Peyer's patch (tissue), 4 donors: ENCODE measurements at regions not wholly inside any gene's neighbourhood (a gene's known extent, or its start where the extent isn't known, plus 50 kb on each side); places are given as distances from the start of the nearest gene placed in this dataset.

Experiments used
- DNase-seq, 3 donors: peaks; one replicate each; pipeline ENCODE4 v3.0.0-alpha.2; 2017 to 2019
- H3K27ac ChIP-seq, 4 donors: fragments of 200-600 bp; sonication (generic); one replicate each; pipeline ENCODE4 v1.5.1; 2016 to 2019
- H3K27me3 ChIP-seq, 2 donors: fragments of 200-600 bp; sonication (generic); one replicate each; pipeline ENCODE4 v1.5.1; 2019
- H3K36me3 ChIP-seq, 3 donors: fragments of 200-600 bp; sonication (generic); one replicate each; pipeline ENCODE4 v1.5.1; 2016 to 2019
- H3K4me1 ChIP-seq, 4 donors: fragments of 200-600 bp; sonication (generic); one replicate each; pipeline ENCODE4 v1.5.1; 2016 to 2019
- H3K4me3 ChIP-seq, 4 donors: fragments of 200-600 bp; sonication (generic); 1 replicate in 3 of 4; 2 replicates in 1 of 4; pipeline ENCODE4 v1.5.1; 2016 to 2019; ENCODE audit warnings: mild to moderate bottlenecking in 1 of 4
- H3K9me3 ChIP-seq, 4 donors: fragments of 200-600 bp; sonication (generic); one replicate each; pipeline ENCODE4 v1.5.1; 2016 to 2019; ENCODE audit warnings: mild to moderate bottlenecking in 1 of 4
- CTCF ChIP-seq, 6 experiments: fragments of 450-650 bp in 4 of 6; fragments of 200-600 bp in 2 of 6; sonication (generic) in 1 of 6; IDR thresholded peaks; one replicate each; pipeline ENCODE4 v1.5.1; 2017 to 2019; ENCODE audit warnings: antibody characterized with exemption in 6 of 6, mild to moderate bottlenecking in 3 of 6, moderate library complexity in 1 of 6
- POLR2A ChIP-seq, 2 donors: fragments of 450-650 bp; IDR thresholded peaks; one replicate each; pipeline ENCODE4 v1.5.1; 2017; ENCODE audit warnings: antibody characterized with exemption in 2 of 2, mild to moderate bottlenecking in 2 of 2, moderate library complexity in 2 of 2

GRCh38 chr4:104881136-104881886 lies 265.4 kb upstream of the TET2 start:
- DNase-seq = no peak

GRCh38 chr4:104890598-104891275 lies 255.9 kb upstream of the TET2 start:
- DNase-seq = no peak
- TF ChIP-seq POLR2A (IDR thresholded peaks at IDR 0.05) (no peak), CTCF (IDR thresholded peaks at IDR 0.05) (no peak)
- Histone ChIP-seq H3K27ac (no peak overlapping the region), H3K4me3 (no peak overlapping the region), H3K9me3 (no peaks in the 10 kb centered on the region), H3K36me3 (no peaks in the 10 kb centered on the region), H3K4me1 (no peaks in the 10 kb centered on the region), H3K27me3 (no peaks in the 10 kb centered on the region)

More at GRCh38 chr4:104881136-104881886, 265.4 kb upstream of the TET2 start:
- no peak overlapping the region for H3K4me3 ChIP-seq
- no peaks in the 10 kb centered on the region for H3K27me3 ChIP-seq
- H3K27ac ChIP-seq = no peak overlapping the region
- H3K4me1 ChIP-seq = no peaks in the 10 kb centered on the region
- no peaks in the 10 kb centered on the region for H3K9me3 ChIP-seq
- no peaks in the 10 kb centered on the region for H3K36me3 ChIP-seq
- TF ChIP-seq POLR2A (IDR thresholded peaks at IDR 0.05) (no peak), CTCF (IDR thresholded peaks at IDR 0.05) (no peak)

- Histone ChIP-seq H3K4me1 (no peaks in the 10 kb centered on the region), H3K36me3 (no peaks in the 10 kb centered on the region), H3K27ac (no peak overlapping the region), H3K4me3 (no peak overlapping the region), H3K9me3 (no peaks in the 10 kb centered on the region), H3K27me3 (no peaks in the 10 kb centered on the region)
- no peak for TF ChIP-seq POLR2A (IDR thresholded peaks at IDR 0.05)
- no peak for TF ChIP-seq CTCF (IDR thresholded peaks at IDR 0.05)
- no peak for DNase-seq
Measured at GRCh38 chr4:104896660-104897645, 249.7 kb upstream of the TET2 start.

- Histone ChIP-seq H3K36me3 (no peaks in the 10 kb centered on the region), H3K27ac (no peak overlapping the region), H3K4me3 (no peak overlapping the region), H3K4me1 (no peaks in the 10 kb centered on the region), H3K27me3 (no peaks in the 10 kb centered on the region), H3K9me3 (no peaks in the 10 kb centered on the region)
- DNase-seq = no peak
- TF ChIP-seq POLR2A (IDR thresholded peaks at IDR 0.05) (no peak), CTCF (IDR thresholded peaks at IDR 0.05) (no peak)
Measured at GRCh38 chr4:104899863-104900262, 246.8 kb upstream of the TET2 start.

- no peak for TF ChIP-seq POLR2A (IDR thresholded peaks at IDR 0.05)
- no peak for TF ChIP-seq CTCF (IDR thresholded peaks at IDR 0.05)
- Histone ChIP-seq H3K9me3 (no peaks in the 10 kb centered on the region), H3K4me3 (no peak overlapping the region), H3K27me3 (no peaks in the 10 kb centered on the region), H3K36me3 (no peaks in the 10 kb centered on the region), H3K27ac (no peak overlapping the region), H3K4me1 (no peaks in the 10 kb centered on the region)
- DNase-seq = no peak
Measured at GRCh38 chr4:104901438-104901837, 245.2 kb upstream of the TET2 start.
